ENCODE measurements at regions not wholly inside any gene's neighbourhood (a gene's known extent, or its start where the extent isn't known, plus 50 kb on each side); places are given as distances from the start of the nearest gene placed in this dataset.

- H3K36me3 ChIP-seq = no peaks in the 10 kb centered on the region
- no peak overlapping the region for H3K27ac ChIP-seq
- peaks cover 32% of the 10 kb centered on the region for H3K4me1 ChIP-seq
- no peak overlapping the region for H3K4me3 ChIP-seq
- H3K9me3 ChIP-seq (replicated peaks) = no peaks in the 10 kb centered on the region
- DNase-seq = peak; percentile 27 to 68
- no peaks in the 10 kb centered on the region for H3K27me3 ChIP-seq
Measured at GRCh38 chr4:133868856-133869255, 332.7 kb downstream of the PABPC4L start.

- peak; percentile 12 to 39 for DNase-seq
Measured at GRCh38 chr4:133866328-133866699, 335.3 kb downstream of the PABPC4L start.

DNA sequence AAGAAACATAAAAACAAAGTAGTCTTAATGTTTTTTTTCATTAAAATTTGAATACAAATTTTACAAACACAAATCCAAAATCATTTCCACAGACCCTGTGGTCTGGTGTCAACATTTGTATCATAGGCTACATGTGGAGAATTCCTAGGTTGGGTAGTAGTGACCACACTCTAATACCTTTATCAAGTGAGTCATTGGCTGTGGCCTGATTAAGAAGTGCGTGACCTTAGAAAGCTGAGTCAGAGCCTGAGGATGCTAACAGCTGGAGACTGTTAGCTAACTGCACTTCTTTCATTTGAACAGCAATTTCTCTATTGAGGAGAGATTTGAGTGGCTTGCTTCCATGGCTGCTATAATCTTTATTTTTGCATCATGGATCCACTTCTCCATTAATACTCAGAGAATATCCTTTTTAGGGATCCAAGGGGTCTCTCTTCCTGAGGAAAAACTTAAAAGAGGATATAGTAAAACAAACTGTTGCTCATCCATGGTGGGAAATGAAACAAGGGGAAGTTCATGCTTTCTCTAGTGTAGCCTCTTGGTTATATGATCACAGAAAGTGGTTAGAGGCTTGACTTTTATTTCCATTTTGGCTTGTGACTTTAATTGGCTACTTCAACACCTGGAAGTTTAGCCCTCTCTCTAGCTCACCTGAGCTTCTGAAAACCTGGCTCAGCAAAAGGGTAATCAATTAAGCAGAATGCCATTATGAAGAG, 335.8 kb downstream of the PABPC4L start:
- H3K4me1 ChIP-seq = peaks cover 32% of the 10 kb centered on the region
- H3K36me3 ChIP-seq = no peaks in the 10 kb centered on the region
- DNase-seq = peak; percentile 70 to 87
- no peaks in the 10 kb centered on the region for H3K27me3 ChIP-seq
- peak overlapping the region; percentile 85 for H3K27ac ChIP-seq
- H3K4me3 ChIP-seq = no peak overlapping the region
- H3K9me3 ChIP-seq (replicated peaks) = no peaks in the 10 kb centered on the region

More at GRCh38 chr4:133866328-133866699, 335.3 kb downstream of the PABPC4L start:
- peaks cover 32% of the 10 kb centered on the region for H3K4me1 ChIP-seq
- no peaks in the 10 kb centered on the region for H3K36me3 ChIP-seq
- no peaks in the 10 kb centered on the region for H3K27me3 ChIP-seq
- no peak overlapping the region for H3K4me3 ChIP-seq
- H3K27ac ChIP-seq = peak overlapping the region; percentile 85
- no peaks in the 10 kb centered on the region for H3K9me3 ChIP-seq (replicated peaks)

- Histone ChIP-seq H3K4me3 (no peak overlapping the region), H3K4me1 (peaks cover 22% of the 10 kb centered on the region), H3K27me3 (no peaks in the 10 kb centered on the region), H3K36me3 (no peaks in the 10 kb centered on the region), H3K27ac (no peak overlapping the region), H3K9me3 (replicated peaks) (no peaks in the 10 kb centered on the region)
- no peak for DNase-seq
Measured at GRCh38 chr4:133863153-133863552, 338.4 kb downstream of the PABPC4L start.

GRCh38 chr4:133856731-133857355, 344.7 kb downstream of the PABPC4L start:
- DNase-seq = no peak
- Histone ChIP-seq H3K9me3 (replicated peaks) (no peaks in the 10 kb centered on the region), H3K27me3 (no peaks in the 10 kb centered on the region), H3K4me3 (no peak overlapping the region), H3K27ac (no peak overlapping the region), H3K4me1 (no peaks in the 10 kb centered on the region), H3K36me3 (no peaks in the 10 kb centered on the region)

- H3K4me3 ChIP-seq = no peak overlapping the region
- no peaks in the 10 kb centered on the region for H3K4me1 ChIP-seq
- H3K9me3 ChIP-seq (replicated peaks) = no peaks in the 10 kb centered on the region
- H3K36me3 ChIP-seq = no peaks in the 10 kb centered on the region
- DNase-seq = no peak
- H3K27me3 ChIP-seq = no peaks in the 10 kb centered on the region
- H3K27ac ChIP-seq = no peak overlapping the region
Measured at GRCh38 chr4:133855001-133855400, 346.6 kb downstream of the PABPC4L start.

DNA sequence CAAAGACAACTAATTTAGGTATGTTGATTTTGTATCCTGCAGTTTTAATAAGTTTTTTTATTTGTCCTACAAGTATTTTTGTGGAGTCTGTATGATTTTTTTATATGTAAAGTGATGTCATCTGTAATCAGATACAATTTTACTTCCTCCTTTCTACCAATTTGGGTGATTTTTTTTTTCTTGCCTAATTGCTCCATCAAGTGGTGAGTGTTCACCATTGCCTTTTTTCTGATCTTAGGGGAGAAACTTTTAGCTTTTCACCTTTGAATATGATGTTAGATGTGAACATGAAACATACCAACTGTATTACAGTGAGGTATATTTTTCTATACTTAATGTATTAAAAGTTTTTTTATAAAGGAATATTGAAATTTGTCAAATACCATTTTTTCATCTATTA, 362.3 kb downstream of the PABPC4L start:
- H3K4me3 ChIP-seq = no peak overlapping the region
- H3K9me3 ChIP-seq (replicated peaks) = no peaks in the 10 kb centered on the region
- no peaks in the 10 kb centered on the region for H3K36me3 ChIP-seq
- no peaks in the 10 kb centered on the region for H3K27me3 ChIP-seq
- no peaks in the 10 kb centered on the region for H3K4me1 ChIP-seq
- peak in 1 of 2 experiments; percentile 5 for DNase-seq
- no peak overlapping the region for H3K27ac ChIP-seq

DNA sequence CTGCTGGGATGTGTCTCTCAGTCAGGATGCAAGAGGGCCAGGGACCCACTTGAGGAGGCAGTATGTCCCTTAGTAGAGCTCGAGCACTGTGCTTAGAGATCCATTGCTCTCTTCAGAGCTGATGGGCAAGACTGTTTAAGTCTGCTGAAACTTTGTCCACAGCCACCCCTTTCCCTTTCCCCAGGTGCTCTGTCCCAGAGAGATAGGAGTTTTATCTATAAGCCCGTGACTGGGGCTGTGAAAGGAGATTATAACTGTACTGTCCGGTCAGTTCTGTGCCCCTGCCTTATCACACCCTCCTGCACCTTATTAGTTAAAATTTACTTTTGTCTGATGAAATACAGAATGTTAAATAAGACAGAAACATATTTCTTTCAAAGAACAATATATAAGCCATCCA, 378.4 kb downstream of the PABPC4L start:
- Histone ChIP-seq H3K27ac (no peak overlapping the region), H3K4me1 (no peaks in the 10 kb centered on the region), H3K27me3 (no peaks in the 10 kb centered on the region), H3K9me3 (replicated peaks) (no peaks in the 10 kb centered on the region), H3K36me3 (no peaks in the 10 kb centered on the region), H3K4me3 (no peak overlapping the region)
- no peak for DNase-seq

DNA sequence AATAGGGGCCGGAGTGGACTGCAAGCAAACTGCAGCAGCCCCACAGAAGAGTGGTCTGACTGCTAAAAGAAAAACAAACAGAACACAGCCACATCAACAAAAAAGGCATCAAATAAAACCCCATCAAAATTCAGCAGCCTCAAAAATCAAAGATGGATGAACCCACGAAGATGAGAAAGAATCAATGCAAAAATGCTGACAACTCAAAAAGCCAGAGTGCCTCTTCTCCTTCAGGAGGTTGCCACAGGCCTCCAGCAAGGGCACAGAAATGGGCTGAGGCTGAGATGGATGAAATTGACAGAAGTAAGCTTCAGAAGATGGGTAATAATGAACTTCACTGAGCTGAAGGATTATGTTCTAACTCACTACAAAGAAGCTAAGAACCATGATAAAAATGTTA, 388.6 kb downstream of the PABPC4L start:
- Histone ChIP-seq H3K27me3 (no peaks in the 10 kb centered on the region), H3K36me3 (no peaks in the 10 kb centered on the region), H3K9me3 (replicated peaks) (no peaks in the 10 kb centered on the region), H3K4me3 (no peak overlapping the region), H3K4me1 (no peaks in the 10 kb centered on the region; the same call in 1 of the 2 replicates), H3K27ac (no peak overlapping the region)
- DNase-seq = no peak

- Histone ChIP-seq H3K4me1 (no peaks in the 10 kb centered on the region; the same call in 1 of the 2 replicates), H3K27me3 (no peaks in the 10 kb centered on the region), H3K36me3 (no peaks in the 10 kb centered on the region), H3K9me3 (replicated peaks) (no peaks in the 10 kb centered on the region), H3K27ac (no peak overlapping the region), H3K4me3 (no peak overlapping the region)
- DNase-seq = peak in 1 of 2 experiments; percentile 1
Measured at GRCh38 chr4:133812236-133812635, 389.4 kb downstream of the PABPC4L start.

DNA sequence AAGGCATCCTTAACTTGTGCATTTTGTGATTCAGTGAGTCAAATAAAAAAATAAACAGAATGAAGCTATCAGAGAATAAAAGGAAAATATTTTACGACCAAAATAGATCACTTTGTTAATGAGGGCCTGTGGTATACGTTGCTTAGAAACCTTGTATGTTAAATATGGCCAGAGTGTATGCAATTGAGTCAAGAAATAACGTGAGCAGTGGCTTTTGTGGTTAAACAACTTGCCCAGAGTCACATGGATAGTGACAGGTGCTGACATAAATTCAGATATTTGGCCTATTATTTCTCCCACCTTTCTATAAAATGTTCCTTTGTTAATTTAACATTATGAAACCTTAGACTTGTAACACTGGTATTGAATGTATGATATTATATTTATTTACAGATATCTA, 393.4 kb downstream of the PABPC4L start:
- Histone ChIP-seq H3K36me3 (no peaks in the 10 kb centered on the region), H3K27ac (no peak overlapping the region), H3K4me3 (no peak overlapping the region), H3K4me1 (no peaks in the 10 kb centered on the region; the same call in 1 of the 2 replicates), H3K27me3 (no peaks in the 10 kb centered on the region), H3K9me3 (replicated peaks) (no peaks in the 10 kb centered on the region)
- peak in 1 of 2 experiments; percentile 17 for DNase-seq

- Histone ChIP-seq H3K27ac (no peak overlapping the region), H3K4me1 (peaks cover 2% of the 10 kb centered on the region; the same call in 1 of the 2 replicates), H3K27me3 (no peaks in the 10 kb centered on the region), H3K9me3 (replicated peaks) (no peaks in the 10 kb centered on the region), H3K4me3 (no peak overlapping the region), H3K36me3 (no peaks in the 10 kb centered on the region)
- no peak for DNase-seq
Measured at GRCh38 chr4:133803341-133803740, 398.2 kb downstream of the PABPC4L start.

- no peaks in the 10 kb centered on the region for H3K9me3 ChIP-seq (replicated peaks)
- no peak overlapping the region for H3K4me3 ChIP-seq
- 0 out of 2 replicates have a peak, but pooled peaks cover 2% of the 10 kb centered on the region for H3K4me1 ChIP-seq
- no peaks in the 10 kb centered on the region for H3K27me3 ChIP-seq
- H3K27ac ChIP-seq = no peak overlapping the region
- no peaks in the 10 kb centered on the region for H3K36me3 ChIP-seq
- no peak for DNase-seq
Measured at GRCh38 chr4:133802359-133803140, 399.0 kb downstream of the PABPC4L start.

GRCh38 chr4:133801883-133802282, 399.7 kb downstream of the PABPC4L start:
- Histone ChIP-seq H3K36me3 (no peaks in the 10 kb centered on the region), H3K27ac (no peak overlapping the region), H3K9me3 (replicated peaks) (no peaks in the 10 kb centered on the region), H3K27me3 (no peaks in the 10 kb centered on the region), H3K4me3 (no peak overlapping the region), H3K4me1 (0 out of 2 replicates have a peak, but pooled peaks cover 2% of the 10 kb centered on the region)
- no peak for DNase-seq

- Histone ChIP-seq H3K27ac (no peak overlapping the region), H3K27me3 (no peaks in the 10 kb centered on the region), H3K4me1 (0 out of 2 replicates have a peak, but pooled peaks cover 2% of the 10 kb centered on the region), H3K36me3 (no peaks in the 10 kb centered on the region), H3K4me3 (no peak overlapping the region), H3K9me3 (replicated peaks) (no peaks in the 10 kb centered on the region)
- DNase-seq = no peak
Measured at GRCh38 chr4:133800966-133801365, 400.6 kb downstream of the PABPC4L start.
